Nephron progenitor cell (in vitro differentiated cells): ENCODE measurements at regions not wholly inside any gene's neighbourhood (a gene's known extent, or its start where the extent isn't known, plus 50 kb on each side); places are given as distances from the start of the nearest gene placed in this dataset.

Experiments used
- DNase-seq: peaks from one replicate; pipeline ENCODE4 v3.0.0; 2021
- H3K27ac Mint-ChIP-seq: 2 replicates; pipeline ENCODE4 v1.8.0; 2021; ENCODE audit warnings: mild to moderate bottlenecking, moderate library complexity, mixed read lengths
- H3K27me3 Mint-ChIP-seq: 2 replicates; pipeline ENCODE4 v1.8.0; 2021; ENCODE audit warnings: mild to moderate bottlenecking, low read depth, mixed read lengths; ENCODE audit not compliant: poor library complexity
- H3K36me3 Mint-ChIP-seq: 2 replicates; pipeline ENCODE4 v1.8.0; 2021; ENCODE audit warnings: low read depth, mixed read lengths
- H3K4me1 Mint-ChIP-seq: 2 replicates; pipeline ENCODE4 v1.8.0; 2021; ENCODE audit warnings: mixed read lengths
- H3K4me3 Mint-ChIP-seq: 2 replicates; pipeline ENCODE4 v1.8.0; 2021; ENCODE audit warnings: mild to moderate bottlenecking, moderate library complexity, mixed read lengths
- H3K9me3 Mint-ChIP-seq: 2 replicates; pipeline ENCODE4 v1.8.0; 2021; ENCODE audit warnings: mild to moderate bottlenecking, moderate library complexity, mixed read lengths
- CTCF ChIP-seq: fragments of 200-600 bp; sonication (generic); IDR thresholded peaks from 2 replicates; pipeline ENCODE4 v1.5.0; 2021; ENCODE audit warnings: antibody characterized with exemption

GRCh38 chr5:62068554-62068953 is 237.5 kb upstream of the KIF2A start:
- no peak for TF ChIP-seq CTCF
- Mint-ChIP-seq H3K4me3 (no peak overlapping the region), H3K9me3 (no peaks in the 10 kb centered on the region), H3K27ac (no peak overlapping the region), H3K27me3 (no peaks in the 10 kb centered on the region), H3K4me1 (no peaks in the 10 kb centered on the region), H3K36me3 (no peaks in the 10 kb centered on the region)
- DNase-seq, result no peak

GRCh38 chr5:62077387-62077786 is 228.6 kb upstream of the KIF2A start:
- no peak for DNase-seq
- H3K36me3 Mint-ChIP-seq, result no peaks in the 10 kb centered on the region
- no peak overlapping the region for H3K4me3 Mint-ChIP-seq
- H3K9me3 Mint-ChIP-seq, result no peaks in the 10 kb centered on the region
- TF ChIP-seq CTCF, result no peak
- H3K27ac Mint-ChIP-seq, result no peak overlapping the region
- H3K4me1 Mint-ChIP-seq, result peaks cover 11% of the 10 kb centered on the region
- peaks cover 3% of the 10 kb centered on the region for H3K27me3 Mint-ChIP-seq

- no peak for DNase-seq
- Mint-ChIP-seq H3K27me3 (peaks cover 3% of the 10 kb centered on the region), H3K27ac (no peak overlapping the region), H3K4me3 (no peak overlapping the region), H3K36me3 (no peaks in the 10 kb centered on the region), H3K9me3 (no peaks in the 10 kb centered on the region), H3K4me1 (peaks cover 11% of the 10 kb centered on the region)
- no peak for TF ChIP-seq CTCF
Measured at GRCh38 chr5:62077823-62078550, 228.0 kb upstream of the KIF2A start.

GRCh38 chr5:62082370-62082801 is 223.6 kb upstream of the KIF2A start:
- no peak for TF ChIP-seq CTCF
- no peaks in the 10 kb centered on the region for H3K36me3 Mint-ChIP-seq
- no peaks in the 10 kb centered on the region for H3K9me3 Mint-ChIP-seq
- DNase-seq, result no peak
- H3K4me1 Mint-ChIP-seq, result peaks cover 11% of the 10 kb centered on the region
- H3K27ac Mint-ChIP-seq, result no peak overlapping the region
- H3K4me3 Mint-ChIP-seq, result no peak overlapping the region
- H3K27me3 Mint-ChIP-seq, result peaks cover 5% of the 10 kb centered on the region

GRCh38 chr5:62083247-62083646 is 222.8 kb upstream of the KIF2A start:
- Mint-ChIP-seq H3K27me3 (peaks cover 5% of the 10 kb centered on the region), H3K4me1 (peaks cover 3% of the 10 kb centered on the region), H3K4me3 (no peak overlapping the region), H3K27ac (no peak overlapping the region), H3K36me3 (no peaks in the 10 kb centered on the region), H3K9me3 (no peaks in the 10 kb centered on the region)
- no peak for DNase-seq
- TF ChIP-seq CTCF, result no peak

- no peak for TF ChIP-seq CTCF
- Mint-ChIP-seq H3K27me3 (peaks cover 5% of the 10 kb centered on the region), H3K4me3 (no peak overlapping the region), H3K27ac (no peak overlapping the region), H3K9me3 (no peaks in the 10 kb centered on the region), H3K36me3 (no peaks in the 10 kb centered on the region), H3K4me1 (no peaks in the 10 kb centered on the region)
- DNase-seq, result no peak
Measured at GRCh38 chr5:62083661-62084060, 222.3 kb upstream of the KIF2A start.
